ENCODE measurements at regions not wholly inside any gene's neighbourhood (a gene's known extent, or its start where the extent isn't known, plus 50 kb on each side); places are given as distances from the start of the nearest gene placed in this dataset.

DNA sequence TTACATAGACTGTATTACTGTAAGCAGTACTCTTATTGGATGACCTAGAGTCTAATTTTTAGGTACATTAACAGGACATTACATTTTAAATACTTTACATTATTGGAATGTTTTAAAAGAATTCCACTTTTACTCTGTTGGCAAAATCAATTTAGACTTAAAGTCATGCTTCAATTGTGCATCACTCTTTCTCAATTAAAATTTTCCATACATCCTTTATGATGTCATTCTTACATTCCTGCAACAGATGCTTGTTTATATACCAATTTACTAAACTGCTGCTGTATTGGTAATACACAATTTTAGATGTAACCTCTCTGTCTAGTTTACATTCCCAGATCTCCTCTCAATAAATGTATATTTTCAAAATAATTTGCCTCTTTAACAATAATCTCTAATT lies 440.1 kb downstream of the ZEB2 start:
- POLR2A ChIA-PET = no interaction called here
- CTCF ChIA-PET = interaction anchor here (1.9 kb wide), 1 partner anchor 20 kb away, joined by 6 read pairs; no protein-coding TSS in a partner anchor
- Histone ChIP-seq H3K27ac (ENCODE audit: low read depth, low read length) (no peak overlapping the region), H3K27me3 (ENCODE audit: control insufficient read depth, insufficient read depth, low read length) (no peaks in the 10 kb centered on the region), H3K4me3 (ENCODE audit: low read depth, low read length) (no peak overlapping the region), H3K9me3 (ENCODE audit: control insufficient read depth, insufficient read depth, low read length) (no peaks in the 10 kb centered on the region)
- DNase-seq (ENCODE audit: low read depth, low spot score) = no peak
- no peak for TF ChIP-seq CTCF (IDR thresholded peaks at IDR 0.05; ENCODE audit: low read depth, low read length)

- H3K4me3 ChIP-seq (ENCODE audit: low read depth, low read length) = no peak overlapping the region
- no peak for TF ChIP-seq CTCF (IDR thresholded peaks at IDR 0.05; ENCODE audit: low read depth, low read length)
- ChIA-PET CTCF (no interaction called here), POLR2A (no interaction called here)
- no peaks in the 10 kb centered on the region for H3K9me3 ChIP-seq (ENCODE audit: control insufficient read depth, insufficient read depth, low read length)
- H3K27ac ChIP-seq (ENCODE audit: low read depth, low read length) = no peak overlapping the region
- no peaks in the 10 kb centered on the region for H3K27me3 ChIP-seq (ENCODE audit: control insufficient read depth, insufficient read depth, low read length)
- DNase-seq (ENCODE audit: low read depth, low spot score) = no peak
These were observed 440.9 kb downstream of the ZEB2 start for GRCh38 chr2:144078802-144079724.

DNA sequence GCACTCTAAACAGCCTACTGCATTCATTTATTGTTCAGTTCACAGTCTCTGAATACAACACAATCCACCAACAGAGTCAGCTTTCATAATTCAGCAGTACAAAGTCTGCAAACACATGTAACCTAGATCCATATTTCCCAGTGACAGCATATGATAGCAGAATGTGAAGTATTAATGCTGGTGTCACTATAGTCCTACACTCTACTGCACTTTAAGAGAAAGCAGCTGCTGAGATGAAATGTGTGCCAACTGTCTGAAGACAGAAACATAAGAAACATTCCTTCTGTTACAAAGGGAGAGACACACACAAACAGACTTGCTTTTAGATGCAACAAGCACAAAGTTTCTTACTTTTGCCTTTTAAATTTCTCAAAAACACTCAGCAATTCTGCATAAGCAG lies 441.8 kb downstream of the ZEB2 start:
- ChIA-PET POLR2A (no interaction called here), CTCF (no interaction called here)
- no peak for TF ChIP-seq CTCF (IDR thresholded peaks at IDR 0.05; ENCODE audit: low read depth, low read length)
- no peaks in the 10 kb centered on the region for H3K27me3 ChIP-seq (ENCODE audit: control insufficient read depth, insufficient read depth, low read length)
- no peak overlapping the region for H3K4me3 ChIP-seq (ENCODE audit: low read depth, low read length)
- no peak for DNase-seq (ENCODE audit: low read depth, low spot score)
- no peaks in the 10 kb centered on the region for H3K9me3 ChIP-seq (ENCODE audit: control insufficient read depth, insufficient read depth, low read length)
- no peak overlapping the region for H3K27ac ChIP-seq (ENCODE audit: low read depth, low read length)

- POLR2A ChIA-PET = no interaction called here
- no peaks in the 10 kb centered on the region for H3K27me3 ChIP-seq (ENCODE audit: control insufficient read depth, insufficient read depth, low read length)
- CTCF ChIA-PET = interaction anchor here (0.6 kb wide), 1 partner anchor 876 kb away, joined by 3 read pairs; no protein-coding TSS in a partner anchor
- no peak overlapping the region for H3K27ac ChIP-seq (ENCODE audit: low read depth, low read length)
- no peak overlapping the region for H3K4me3 ChIP-seq (ENCODE audit: low read depth, low read length)
- no peak for DNase-seq (ENCODE audit: low read depth, low spot score)
- no peaks in the 10 kb centered on the region for H3K9me3 ChIP-seq (ENCODE audit: control insufficient read depth, insufficient read depth, low read length)
- no peak for TF ChIP-seq CTCF (IDR thresholded peaks at IDR 0.05; ENCODE audit: low read depth, low read length)
These were observed 445.5 kb downstream of the ZEB2 start for GRCh38 chr2:144074450-144074849.

GRCh38 chr2:144071461-144071860 lies 448.5 kb downstream of the ZEB2 start:
- CTCF ChIA-PET = no interaction called here
- peak; percentile 80 for TF ChIP-seq CTCF (IDR thresholded peaks at IDR 0.05; ENCODE audit: low read depth, low read length)
- no peak overlapping the region for H3K27ac ChIP-seq (ENCODE audit: low read depth, low read length)

More at GRCh38 chr2:144071461-144071860, 448.5 kb downstream of the ZEB2 start:
- Histone ChIP-seq H3K27me3 (ENCODE audit: control insufficient read depth, insufficient read depth, low read length) (no peaks in the 10 kb centered on the region), H3K4me3 (ENCODE audit: low read depth, low read length) (no peak overlapping the region), H3K9me3 (ENCODE audit: control insufficient read depth, insufficient read depth, low read length) (no peaks in the 10 kb centered on the region)
- peak; percentile 50 for DNase-seq (ENCODE audit: low read depth, low spot score)
- POLR2A ChIA-PET = interaction anchor here (0.6 kb wide), 1 partner anchor 261 kb away, joined by 4 read pairs; no protein-coding TSS in a partner anchor
